SH-SY5Y (cell line): ENCODE measurements at regions not wholly inside any gene's neighbourhood (a gene's known extent, or its start where the extent isn't known, plus 50 kb on each side); places are given as distances from the start of the nearest gene placed in this dataset.

Source experiments
- GATA2 ChIP-seq: IDR thresholded peaks from 2 replicates; pipeline ENCODE4 v1.6.1; 2011; ENCODE audit warnings: mild to moderate bottlenecking, low read depth, low read length
- GATA3 ChIP-seq: IDR thresholded peaks from 2 replicates; pipeline ENCODE4 v1.6.1; 2011; ENCODE audit warnings: low read depth, mild to moderate bottlenecking, low read length, moderate library complexity

GRCh38 chr3:40628984-40629383, 104.2 kb downstream of the ZNF621 start:
- TF ChIP-seq GATA2 (no peak), GATA3 (no peak)
